ENCODE measurements at regions not wholly inside any gene's neighbourhood (a gene's known extent, or its start where the extent isn't known, plus 50 kb on each side); places are given as distances from the start of the nearest gene placed in this dataset.

GRCh38 chr6:18053555-18054445 is 66.4 kb upstream of the KIF13A start:
- peak; percentile 24 for FAIRE-seq
- Histone ChIP-seq H3K36me3 (ENCODE audit: control insufficient read depth in 2 of 2, extremely low read depth in 1 of 2, insufficient read depth in 2 of 2, low read length in 2 of 2) (no peaks in the 10 kb centered on the region), H3K4me2 (ENCODE audit: insufficient read depth, low read length) (no peak overlapping the region), H3K4me1 (ENCODE audit: control insufficient read depth, extremely low read depth, insufficient read depth, low read length) (no peaks in the 10 kb centered on the region), H3K27me3 (ENCODE audit: control insufficient read depth in 2 of 2, insufficient read depth in 2 of 2, low read length in 2 of 2) (no peaks in the 10 kb centered on the region), H3K9me1 (replicated peaks; ENCODE audit: control insufficient read depth, extremely low read depth, insufficient read depth, low read length) (no peaks in the 10 kb centered on the region), H4K20me1 (replicated peaks; ENCODE audit: control insufficient read depth, extremely low read depth, insufficient read depth, low read length) (no peaks in the 10 kb centered on the region), H3K79me2 (ENCODE audit: control insufficient read depth, insufficient read depth, low read length) (no peaks in the 10 kb centered on the region), H3K9me3 (replicated peaks; ENCODE audit: control insufficient read depth, insufficient read depth, low read length) (no peaks in the 10 kb centered on the region), H3K4me3 (replicated peaks in 1 of 3; ENCODE audit: insufficient read depth in 1 of 3, low read depth in 1 of 3, low read length in 3 of 3) (no peak overlapping the region), H3K27ac (ENCODE audit: insufficient read depth, low read depth, low read length) (no peak overlapping the region), H2AFZ (ENCODE audit: low read depth, low read length) (no peak overlapping the region), H3K9ac (replicated peaks; ENCODE audit: extremely low read depth, insufficient read depth, low read length) (no peak overlapping the region)
- no peak for DNase-seq (ENCODE audit: low read depth, low spot score)
- BruUV-seq (replicated peaks), result no TSS peak
- intact Hi-C loops (cut with micrococcal nuclease), result no loop called here
- TF ChIP-seq MYC (IDR thresholded peaks at IDR 0.05; ENCODE audit: low read depth, low read length) (no peak), GATA2 (IDR thresholded peaks at IDR 0.05; ENCODE audit: insufficient read depth, insufficient read length, low read depth, low read length) (no peak), CTCF (IDR thresholded peaks at IDR 0.05; ENCODE audit: extremely low read depth in 1 of 2, insufficient read depth in 1 of 2, low read depth in 1 of 2, low read length in 2 of 2) (no peak), MAX (IDR thresholded peaks at IDR 0.05; ENCODE audit: insufficient read depth, insufficient read length) (no peak), JUN (IDR thresholded peaks at IDR 0.05; ENCODE audit: borderline replicate concordance, insufficient read depth, insufficient read length, low read depth) (no peak), POLR2A (IDR thresholded peaks at IDR 0.05; ENCODE audit: low read depth, low read length) (no peak), EZH2 (IDR thresholded peaks at IDR 0.05; ENCODE audit: borderline replicate concordance, low read depth, low read length, severe bottlenecking) (no peak), POLR2AphosphoS5 (IDR thresholded peaks at IDR 0.05; ENCODE audit: insufficient read depth, low read depth, low read length) (no peak), FOS (IDR thresholded peaks at IDR 0.05; ENCODE audit: borderline replicate concordance, insufficient read depth, low read length) (no peak)
- CTCF ChIA-PET, result interaction anchor here (1.0 kb wide), 1 partner anchor 11 kb away, joined by 6 read pairs; no protein-coding TSS in a partner anchor
- POLR2A ChIA-PET, result no interaction called here
- dilution Hi-C loops (cut with MboI; ENCODE audit: extremely low pct_ligation_motif_present, low sequenced_read_pairs), result no loop called here

All from endothelial cell of umbilical vein (primary cell).